ENCODE measurements at regions not wholly inside any gene's neighbourhood (a gene's known extent, or its start where the extent isn't known, plus 50 kb on each side); places are given as distances from the start of the nearest gene placed in this dataset.

- H3K27me3 ChIP-seq (ENCODE audit: low read length) = no peaks in the 10 kb centered on the region
- H3F3A ChIP-seq (ENCODE audit: insufficient read depth) = no peaks in the 10 kb centered on the region
- H3K9me3 ChIP-seq (ENCODE audit: insufficient read depth, low read length) = no peaks in the 10 kb centered on the region
- H4K20me1 ChIP-seq (ENCODE audit: low read depth, low read length) = no peaks in the 10 kb centered on the region
- no peak overlapping the region for H3K9ac ChIP-seq (ENCODE audit: low read length)
- no peak overlapping the region for H3K4me2 ChIP-seq (ENCODE audit: low read depth, low read length, poor library complexity, severe bottlenecking)
- H3K9me2 ChIP-seq (replicated peaks; ENCODE audit: insufficient read depth, low read length) = no peaks in the 10 kb centered on the region
- H2AFZ ChIP-seq (ENCODE audit: low read depth, low read length, severe bottlenecking) = no peak overlapping the region
- no peaks in the 10 kb centered on the region for H3K79me2 ChIP-seq (ENCODE audit: insufficient read depth, low read length)
- no peaks in the 10 kb centered on the region for H3K36me3 ChIP-seq (ENCODE audit: low read length)
- TF ChIP-seq EZH2phosphoT487 (conservative IDR thresholded peaks at IDR 0.05; ENCODE audit: low read length) (no peak), CTCF (IDR thresholded peaks at IDR 0.05; ENCODE audit: insufficient read depth, low read length, poor library complexity, severe bottlenecking) (no peak)
- no peak overlapping the region for H3K27ac ChIP-seq (ENCODE audit: low read depth, low read length)
- no peak overlapping the region for H3K4me3 ChIP-seq (ENCODE audit: insufficient read depth, low read length, poor library complexity, severe bottlenecking)
These were observed 81.2 kb upstream of the NIPBL start for GRCh38 chr5:36795366-36795765.

- Histone ChIP-seq H3K27me3 (ENCODE audit: low read length) (no peaks in the 10 kb centered on the region), H3K4me2 (ENCODE audit: low read depth, low read length, poor library complexity, severe bottlenecking) (no peak overlapping the region), H3K9me3 (ENCODE audit: insufficient read depth, low read length) (no peaks in the 10 kb centered on the region), H3K36me3 (ENCODE audit: low read length) (no peaks in the 10 kb centered on the region), H3K79me2 (ENCODE audit: insufficient read depth, low read length) (no peaks in the 10 kb centered on the region), H4K20me1 (ENCODE audit: low read depth, low read length) (no peaks in the 10 kb centered on the region), H2AFZ (ENCODE audit: low read depth, low read length, severe bottlenecking) (no peak overlapping the region), H3F3A (ENCODE audit: insufficient read depth) (no peaks in the 10 kb centered on the region), H3K9ac (ENCODE audit: low read length) (no peak overlapping the region), H3K4me3 (ENCODE audit: insufficient read depth, low read length, poor library complexity, severe bottlenecking) (no peak overlapping the region), H3K9me2 (replicated peaks; ENCODE audit: insufficient read depth, low read length) (no peaks in the 10 kb centered on the region), H3K27ac (ENCODE audit: low read depth, low read length) (no peak overlapping the region)
- TF ChIP-seq CTCF (IDR thresholded peaks at IDR 0.05; ENCODE audit: insufficient read depth, low read length, poor library complexity, severe bottlenecking) = no peak
- TF ChIP-seq EZH2phosphoT487 (conservative IDR thresholded peaks at IDR 0.05; ENCODE audit: low read length) = no peak
These were observed 80.4 kb upstream of the NIPBL start for GRCh38 chr5:36796155-36796554.

GRCh38 chr5:36801523-36801922 lies 75.0 kb upstream of the NIPBL start:
- TF ChIP-seq EZH2phosphoT487 (conservative IDR thresholded peaks at IDR 0.05; ENCODE audit: low read length) (no peak), CTCF (IDR thresholded peaks at IDR 0.05; ENCODE audit: insufficient read depth, low read length, poor library complexity, severe bottlenecking) (no peak)
- no peaks in the 10 kb centered on the region for H3K27me3 ChIP-seq (ENCODE audit: low read length)

More at GRCh38 chr5:36801523-36801922, 75.0 kb upstream of the NIPBL start:
- Histone ChIP-seq H3K79me2 (ENCODE audit: insufficient read depth, low read length) (no peaks in the 10 kb centered on the region), H3F3A (ENCODE audit: insufficient read depth) (no peaks in the 10 kb centered on the region), H2AFZ (ENCODE audit: low read depth, low read length, severe bottlenecking) (no peak overlapping the region), H4K20me1 (ENCODE audit: low read depth, low read length) (no peaks in the 10 kb centered on the region), H3K4me3 (ENCODE audit: insufficient read depth, low read length, poor library complexity, severe bottlenecking) (no peak overlapping the region), H3K9me2 (replicated peaks; ENCODE audit: insufficient read depth, low read length) (no peaks in the 10 kb centered on the region), H3K9me3 (ENCODE audit: insufficient read depth, low read length) (no peaks in the 10 kb centered on the region), H3K27ac (ENCODE audit: low read depth, low read length) (no peak overlapping the region), H3K9ac (ENCODE audit: low read length) (no peak overlapping the region), H3K36me3 (ENCODE audit: low read length) (no peaks in the 10 kb centered on the region), H3K4me2 (ENCODE audit: low read depth, low read length, poor library complexity, severe bottlenecking) (no peak overlapping the region)
